ENCODE measurements at regions not wholly inside any gene's neighbourhood (a gene's known extent, or its start where the extent isn't known, plus 50 kb on each side); places are given as distances from the start of the nearest gene placed in this dataset.
"Not testable (repeated sequence)": the region's sequence is repeated elsewhere in the genome, so short reads cannot be mapped to it uniquely, and the experiment has no call there.

DNA sequence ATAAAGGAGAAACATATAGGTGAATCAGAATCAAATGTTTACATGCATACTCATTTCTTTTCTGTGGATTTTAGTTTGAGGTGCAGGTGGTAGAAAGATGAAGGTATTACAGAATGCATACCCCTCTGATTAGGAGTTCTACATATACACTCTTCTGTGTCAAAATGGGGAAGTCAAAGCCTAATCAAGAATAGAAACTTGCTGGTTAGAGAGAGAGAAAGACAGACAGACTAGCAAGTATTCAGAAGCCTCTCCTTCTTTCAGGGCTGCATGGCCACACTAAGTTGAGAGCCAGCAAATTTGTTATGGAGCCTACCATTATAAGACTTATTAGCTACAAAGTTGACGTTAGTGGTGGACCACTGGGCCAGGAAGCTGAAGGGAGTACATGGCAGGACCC is 358.3 kb upstream of the EYS start:
- in situ Hi-C loops (cut with HindIII; ENCODE audit: low sequenced_read_pairs) = no loop called here
- DNase-seq (ENCODE audit: low spot score) = no peak

- in situ Hi-C loops (cut with HindIII; ENCODE audit: low sequenced_read_pairs) = no loop called here
Observed at GRCh38 chr6:66057034-66057433, 350.0 kb upstream of the EYS start.

GRCh38 chr6:66054967-66055366 is 347.9 kb upstream of the EYS start:
- in situ Hi-C loops (cut with HindIII; ENCODE audit: low sequenced_read_pairs) = no loop called here
- DNase-seq (ENCODE audit: low spot score) = no peak

More at GRCh38 chr6:66057034-66057433, 350.0 kb upstream of the EYS start:
- DNase-seq (ENCODE audit: low spot score) = no peak

GRCh38 chr6:66051812-66052211 is 344.8 kb upstream of the EYS start:
- in situ Hi-C loops (cut with HindIII; ENCODE audit: low sequenced_read_pairs) = no loop called here
- DNase-seq (ENCODE audit: low spot score) = no peak

GRCh38 chr6:66048684-66049474 is 341.9 kb upstream of the EYS start:
- in situ Hi-C loops (cut with HindIII; ENCODE audit: low sequenced_read_pairs) = no loop called here
- DNase-seq (ENCODE audit: low spot score) = no peak

DNA sequence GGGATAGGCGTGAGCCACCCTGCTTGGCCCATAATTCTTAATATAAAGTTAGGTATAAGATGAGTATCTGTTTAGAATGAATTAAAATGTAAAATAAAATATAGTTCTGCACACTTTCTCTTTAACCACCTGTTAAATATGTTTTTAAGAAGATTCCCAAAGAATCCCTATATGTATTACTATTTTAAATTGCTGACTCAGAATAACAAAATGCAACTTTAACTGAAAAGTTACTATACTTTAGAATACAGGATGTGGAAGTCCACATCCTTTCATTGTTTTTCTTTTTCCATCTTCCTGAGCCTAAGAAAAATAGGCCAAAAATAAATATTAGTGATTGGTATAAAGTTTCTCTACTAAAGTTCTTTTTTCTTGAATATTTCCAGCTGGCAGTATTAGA is 325.6 kb upstream of the EYS start:
- in situ Hi-C loops (cut with HindIII; ENCODE audit: low sequenced_read_pairs) = no loop called here
- no peak for DNase-seq (ENCODE audit: low spot score)

DNA sequence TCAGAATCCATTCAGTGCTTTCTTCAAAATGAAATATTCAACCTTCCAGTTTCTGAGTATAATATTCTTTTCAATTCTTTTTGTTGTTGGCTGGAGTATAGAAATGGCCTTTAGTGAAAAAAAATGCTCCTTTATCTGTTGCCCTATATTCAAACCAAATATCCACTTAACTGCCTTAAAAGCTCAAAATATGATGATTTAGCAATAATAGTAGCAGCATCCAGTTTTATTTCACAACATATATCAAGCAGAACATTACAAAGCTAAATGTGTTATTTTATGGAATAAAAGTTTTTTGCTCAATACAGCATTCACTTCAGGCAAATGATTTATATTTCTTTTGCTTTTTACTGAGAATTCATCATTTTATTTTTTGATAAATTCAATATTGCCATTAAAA is 322.4 kb upstream of the EYS start:
- DNase-seq (ENCODE audit: low spot score) = no peak
- in situ Hi-C loops (cut with HindIII; ENCODE audit: low sequenced_read_pairs) = no loop called here

- in situ Hi-C loops (cut with HindIII; ENCODE audit: low sequenced_read_pairs) = no loop called here
- no peak for DNase-seq (ENCODE audit: low spot score)
Observed at GRCh38 chr6:65999288-65999791, 292.3 kb upstream of the EYS start.

GRCh38 chr6:65998544-65998943 is 291.5 kb upstream of the EYS start:
- DNase-seq (ENCODE audit: low spot score) = no peak
- in situ Hi-C loops (cut with HindIII; ENCODE audit: low sequenced_read_pairs) = no loop called here

GRCh38 chr6:65997539-65997938 is 290.5 kb upstream of the EYS start:
- DNase-seq (ENCODE audit: low spot score) = no peak
- in situ Hi-C loops (cut with HindIII; ENCODE audit: low sequenced_read_pairs) = no loop called here

- DNase-seq (ENCODE audit: low spot score) = no peak
- in situ Hi-C loops (cut with HindIII; ENCODE audit: low sequenced_read_pairs) = no loop called here
Observed at GRCh38 chr6:65996096-65996495, 289.1 kb upstream of the EYS start.

- DNase-seq (ENCODE audit: low spot score) = no peak
- in situ Hi-C loops (cut with HindIII; ENCODE audit: low sequenced_read_pairs) = no loop called here
Observed at GRCh38 chr6:65989676-65990075, 282.6 kb upstream of the EYS start.

DNA sequence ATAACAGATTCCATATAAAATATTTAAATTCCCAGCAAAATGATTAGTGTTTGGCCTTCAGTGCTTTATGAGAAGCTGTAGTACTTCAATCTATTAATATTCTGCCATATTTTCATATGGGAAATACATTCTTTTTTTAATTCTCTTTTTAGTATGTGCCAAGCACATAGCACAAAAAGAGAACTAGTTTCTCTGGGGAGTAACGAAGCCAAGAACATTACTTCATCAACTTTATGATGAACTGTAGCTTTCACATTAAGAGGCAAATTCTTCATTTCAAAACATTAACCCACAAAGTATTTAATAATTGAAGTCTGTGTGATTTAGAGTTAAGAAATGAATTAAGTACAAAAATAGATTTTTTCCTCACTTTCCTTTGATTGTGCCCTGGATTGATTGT is 281.0 kb upstream of the EYS start:
- in situ Hi-C loops (cut with HindIII; ENCODE audit: low sequenced_read_pairs) = no loop called here
- DNase-seq (ENCODE audit: low spot score) = no peak

DNA sequence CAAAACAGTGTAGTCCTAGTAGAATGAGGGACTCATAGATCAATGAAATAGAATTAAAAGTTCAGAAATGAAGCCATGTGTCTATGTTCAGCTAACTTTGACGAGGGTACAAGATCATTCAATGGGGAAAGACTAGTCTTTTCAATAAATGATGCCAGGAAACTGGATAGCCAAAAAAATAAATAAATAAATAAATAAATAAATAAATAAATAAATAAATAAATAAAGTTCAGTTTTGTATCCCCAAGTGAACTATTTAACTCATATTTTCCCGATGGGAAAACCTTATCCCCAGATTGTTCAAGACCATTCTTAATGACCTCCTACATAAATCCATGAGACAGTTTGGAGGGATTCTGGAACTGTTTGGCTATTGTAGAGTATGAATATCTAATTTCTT is 277.1 kb upstream of the EYS start:
- DNase-seq (ENCODE audit: low spot score) = no peak
- in situ Hi-C loops (cut with HindIII; ENCODE audit: low sequenced_read_pairs) = no loop called here

GRCh38 chr6:65979120-65979519 is 272.1 kb upstream of the EYS start:
- DNase-seq (ENCODE audit: low spot score) = no peak
- in situ Hi-C loops (cut with HindIII; ENCODE audit: low sequenced_read_pairs) = no loop called here

DNA sequence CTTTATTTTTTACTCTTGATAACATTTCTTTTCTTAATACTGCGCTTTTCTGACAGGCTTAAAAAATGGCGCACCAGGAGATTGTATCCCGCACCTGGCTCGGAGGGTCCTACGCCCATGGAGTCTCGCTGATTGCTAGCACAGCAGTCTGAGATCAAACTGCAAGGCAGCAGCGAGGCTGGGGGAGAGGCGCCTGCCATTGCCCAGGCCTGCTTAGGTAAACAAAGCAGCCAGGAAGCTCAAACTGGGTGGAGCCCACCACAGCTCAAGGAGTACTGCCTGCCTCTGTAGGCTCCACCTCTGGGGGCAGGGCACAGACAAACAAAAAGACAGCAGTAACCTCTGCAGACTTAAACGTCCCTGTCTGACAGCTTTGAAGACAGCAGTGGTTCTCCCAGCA is 264.2 kb upstream of the EYS start:
- DNase-seq (ENCODE audit: low spot score); in situ Hi-C loops (cut with HindIII; ENCODE audit: low sequenced_read_pairs): not testable (repeated sequence)

GRCh38 chr6:65964261-65964660 is 257.2 kb upstream of the EYS start:
- DNase-seq (ENCODE audit: low spot score) = no peak
- in situ Hi-C loops (cut with HindIII; ENCODE audit: low sequenced_read_pairs) = no loop called here

DNA sequence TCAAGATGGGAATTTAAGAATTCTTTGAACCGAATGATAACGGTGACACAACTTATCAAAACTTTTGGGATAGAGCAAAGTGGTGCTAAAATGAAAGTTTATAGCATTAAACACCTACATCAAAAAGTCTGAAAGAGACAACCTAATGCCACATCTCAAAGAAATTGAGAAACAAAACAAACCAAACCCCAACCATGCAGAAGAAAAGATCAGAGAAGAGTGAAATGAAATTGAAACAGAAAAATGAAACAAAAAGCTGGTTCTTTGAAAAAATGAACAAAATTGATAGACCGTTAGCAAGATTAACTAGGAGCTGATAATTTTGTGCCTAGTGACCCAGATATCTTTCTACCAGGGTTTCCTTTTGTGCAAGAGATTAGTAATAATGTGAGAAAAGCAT is 248.0 kb upstream of the EYS start:
- in situ Hi-C loops (cut with HindIII; ENCODE audit: low sequenced_read_pairs) = no loop called here
- no peak for DNase-seq (ENCODE audit: low spot score)

DNA sequence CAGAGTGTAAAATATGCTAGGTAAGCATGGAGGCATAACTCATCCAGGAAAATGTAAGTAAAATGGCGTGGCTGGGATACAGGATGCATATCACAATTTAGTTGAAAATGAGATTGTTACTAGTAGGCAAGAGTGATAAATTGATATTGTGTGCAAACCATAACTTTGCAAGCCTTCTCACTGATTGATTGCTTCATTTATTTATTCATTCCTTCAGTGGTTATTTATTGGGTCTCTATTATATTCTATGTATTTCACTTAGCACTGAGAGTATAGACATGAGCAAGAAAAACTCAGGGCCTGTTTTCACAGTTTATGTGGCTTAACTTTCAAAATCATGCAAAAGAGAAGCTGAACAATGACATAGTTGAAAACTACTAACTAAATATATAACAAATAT is 241.0 kb upstream of the EYS start:
- no peak for DNase-seq (ENCODE audit: low spot score)
- in situ Hi-C loops (cut with HindIII; ENCODE audit: low sequenced_read_pairs) = no loop called here

- in situ Hi-C loops (cut with HindIII; ENCODE audit: low sequenced_read_pairs) = no loop called here
Observed at GRCh38 chr6:65943548-65943947, 236.5 kb upstream of the EYS start.

DNA sequence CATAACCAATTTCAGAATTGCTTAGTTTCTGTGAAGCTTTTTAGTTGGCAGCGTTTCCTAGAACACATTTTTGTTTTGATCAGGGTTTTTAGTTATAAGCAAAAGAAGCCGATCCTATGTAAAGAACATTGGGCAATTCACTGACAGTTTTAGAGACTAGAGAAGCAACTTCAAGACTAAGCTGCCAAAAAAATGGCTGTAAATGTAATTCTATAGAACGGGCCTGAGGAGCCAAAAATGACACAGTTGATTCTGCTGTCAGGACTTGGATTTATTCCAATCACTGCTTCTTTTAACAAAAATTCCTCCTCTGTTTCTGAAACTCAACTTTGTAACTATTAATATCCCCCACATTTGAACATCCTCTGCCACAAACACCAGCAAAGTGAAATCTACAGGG is 236.0 kb upstream of the EYS start:
- in situ Hi-C loops (cut with HindIII; ENCODE audit: low sequenced_read_pairs) = no loop called here

More at GRCh38 chr6:65943548-65943947, 236.5 kb upstream of the EYS start:
- DNase-seq (ENCODE audit: low spot score) = no peak

More for the DNA sequence above, 236.0 kb upstream of the EYS start:
- DNase-seq (ENCODE audit: low spot score) = no peak

All from G401 (cell line).